ENCODE measurements at regions not wholly inside any gene's neighbourhood (a gene's known extent, or its start where the extent isn't known, plus 50 kb on each side); places are given as distances from the start of the nearest gene placed in this dataset.

DNA sequence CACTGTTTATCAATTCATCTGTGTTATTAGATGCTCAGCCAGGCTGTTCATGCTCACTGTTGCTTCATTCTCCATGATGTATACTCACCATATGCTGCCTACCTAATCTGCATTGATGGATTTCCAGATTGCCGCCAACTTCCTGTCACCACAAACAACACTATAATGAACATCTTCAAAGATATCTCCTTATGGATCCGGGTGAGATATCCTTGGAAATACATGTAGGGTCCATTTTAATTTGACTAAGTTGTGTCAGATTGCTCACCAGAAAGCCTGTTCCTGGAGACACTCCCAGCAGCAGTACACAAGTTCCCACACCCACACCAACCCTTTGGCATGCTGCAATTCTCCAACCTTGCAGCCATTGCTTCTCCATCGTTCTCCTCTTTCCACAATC lies 547.5 kb upstream of the TNP1 start:
- POLR2A ChIA-PET: no interaction called here

DNA sequence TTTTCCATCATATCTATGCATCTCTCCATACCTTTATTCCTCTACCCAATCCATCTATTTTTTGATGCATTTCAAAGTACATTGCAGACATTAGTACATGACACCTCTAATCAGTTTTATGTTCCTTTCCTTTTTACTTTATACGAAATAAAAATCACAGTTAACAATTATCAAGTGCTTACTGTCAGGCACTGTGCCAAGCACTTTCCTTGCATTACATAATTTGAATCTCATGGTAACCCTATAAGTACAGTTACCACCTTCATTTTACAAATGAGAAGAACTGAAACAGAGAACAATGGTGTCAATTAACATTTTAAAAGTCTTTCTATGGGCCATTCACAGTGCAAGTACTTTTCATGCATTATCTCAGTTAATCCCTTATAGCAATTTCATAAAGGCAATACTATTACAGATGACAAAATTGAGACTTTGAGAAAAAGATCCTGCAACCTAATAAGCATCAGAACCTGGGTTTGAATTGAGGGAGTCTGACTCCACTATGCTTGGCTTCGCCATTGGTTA lies 544.4 kb upstream of the TNP1 start:
- CTCF ChIA-PET: no interaction called here
- no peak for DNase-seq (ENCODE audit: extremely low spot score)
- POLR2A ChIA-PET: no interaction called here
- TF ChIP-seq TARDBP (IDR thresholded peaks at IDR 0.05): no peak
- no peak for TF ChIP-seq SP1 (IDR thresholded peaks at IDR 0.05)
- no peak for TF ChIP-seq HDGF (IDR thresholded peaks at IDR 0.05; ENCODE audit: borderline replicate concordance)
- no peak for TF ChIP-seq CTBP1 (IDR thresholded peaks at IDR 0.05; ENCODE audit: borderline replicate concordance)
- TF ChIP-seq FOXA1 (IDR thresholded peaks at IDR 0.05): no peak
- no peak for TF ChIP-seq LEF1 (IDR thresholded peaks at IDR 0.05; ENCODE audit: borderline replicate concordance)
- TF ChIP-seq NFRKB (IDR thresholded peaks at IDR 0.05): no peak
- TF ChIP-seq ZNF384 (IDR thresholded peaks at IDR 0.05): no peak

More for the DNA sequence above, 547.5 kb upstream of the TNP1 start:
- no peak for TF ChIP-seq FOXK2 (IDR thresholded peaks at IDR 0.05)
- TF ChIP-seq L3MBTL2 (conservative IDR thresholded peaks at IDR 0.05): no peak
- TF ChIP-seq, protein P1, sequence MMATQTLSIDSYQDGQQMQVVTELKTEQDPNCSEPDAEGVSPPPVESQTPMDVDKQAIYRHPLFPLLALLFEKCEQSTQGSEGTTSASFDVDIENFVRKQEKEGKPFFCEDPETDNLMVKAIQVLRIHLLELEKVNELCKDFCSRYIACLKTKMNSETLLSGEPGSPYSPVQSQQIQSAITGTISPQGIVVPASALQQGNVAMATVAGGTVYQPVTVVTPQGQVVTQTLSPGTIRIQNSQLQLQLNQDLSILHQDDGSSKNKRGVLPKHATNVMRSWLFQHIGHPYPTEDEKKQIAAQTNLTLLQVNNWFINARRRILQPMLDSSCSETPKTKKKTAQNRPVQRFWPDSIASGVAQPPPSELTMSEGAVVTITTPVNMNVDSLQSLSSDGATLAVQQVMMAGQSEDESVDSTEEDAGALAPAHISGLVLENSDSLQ (IDR thresholded peaks at IDR 0.05): no peak
- DNase-seq (ENCODE audit: extremely low spot score): no peak
- CTCF ChIA-PET: no interaction called here

DNA sequence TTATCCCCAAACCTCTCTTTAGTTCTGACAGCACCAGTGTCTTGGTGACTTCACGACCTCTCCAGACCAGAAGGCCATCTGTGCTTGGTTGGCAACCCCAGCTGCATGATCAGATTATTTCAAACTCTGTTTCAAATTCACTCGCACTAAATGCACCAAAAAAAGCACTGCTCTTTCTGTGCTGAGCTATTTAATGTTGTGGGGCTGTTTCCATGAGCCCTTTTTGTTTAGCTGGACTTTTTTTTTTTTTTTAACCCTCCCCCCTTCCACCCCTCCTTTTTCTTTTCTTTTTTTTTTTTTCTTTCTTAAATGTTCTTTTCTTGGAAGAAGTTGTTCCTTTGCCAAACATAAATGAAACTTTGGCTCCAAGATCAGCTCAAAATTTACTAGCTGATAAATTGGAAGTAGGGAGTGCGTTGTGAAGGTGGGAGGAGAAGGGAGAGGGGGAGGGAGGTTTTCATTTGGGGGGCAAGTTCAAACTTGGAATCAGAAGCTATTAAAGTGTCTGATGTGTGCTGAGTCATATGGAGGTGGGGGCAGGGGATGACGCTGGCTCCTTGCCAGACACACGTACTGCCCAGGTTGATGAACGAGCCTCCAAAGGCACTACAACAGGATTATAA lies 543.0 kb upstream of the TNP1 start:
- CTCF ChIA-PET: interaction anchor here (0.6 to 1.1 kb wide), 2 partner anchors 229 to 236 kb away, joined by 3 to 8 read pairs; no protein-coding TSS in a partner anchor
- POLR2A ChIA-PET: no interaction called here
- DNase-seq (ENCODE audit: extremely low spot score): peak; percentile 15

DNA sequence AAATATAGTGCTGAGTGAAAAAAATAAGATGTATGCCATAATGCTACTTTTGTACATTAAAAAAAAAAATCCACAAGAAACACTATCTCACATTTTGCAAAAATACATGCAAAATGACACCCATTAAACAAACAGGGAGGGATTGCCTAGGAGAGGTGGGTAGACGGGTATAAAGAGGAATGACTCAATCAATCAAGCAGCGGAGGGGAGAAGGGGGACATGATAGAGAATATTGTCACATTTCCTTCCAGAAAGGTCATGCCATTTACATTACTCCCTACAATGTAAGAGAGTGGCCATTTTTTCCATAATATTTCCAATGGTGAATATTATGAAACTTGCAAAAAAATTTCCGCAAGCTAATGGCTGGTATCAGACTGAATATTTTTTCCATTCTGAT lies 542.3 kb upstream of the TNP1 start:
- DNase-seq (ENCODE audit: extremely low spot score): no peak
- ChIA-PET CTCF (no interaction called here), POLR2A (no interaction called here)
- TF ChIP-seq FOXA1 (IDR thresholded peaks at IDR 0.05) (no peak), NFRKB (IDR thresholded peaks at IDR 0.05) (no peak), ZNF384 (IDR thresholded peaks at IDR 0.05) (no peak), ELF4 (IDR thresholded peaks at IDR 0.05) (no peak), ARNT (IDR thresholded peaks at IDR 0.05) (no peak)
- TF ChIP-seq, protein P1 (IDR thresholded peaks at IDR 0.05): no peak

More for the DNA sequence above, 543.0 kb upstream of the TNP1 start:
- TF ChIP-seq ZNF384 (IDR thresholded peaks at IDR 0.05): 0 out of 2 replicates have a peak, but pooled peaks have one; percentile 10
- no peak for TF ChIP-seq SP1 (IDR thresholded peaks at IDR 0.05)
- no peak for TF ChIP-seq ARNT (IDR thresholded peaks at IDR 0.05)
- TF ChIP-seq TARDBP (IDR thresholded peaks at IDR 0.05): no peak

DNA sequence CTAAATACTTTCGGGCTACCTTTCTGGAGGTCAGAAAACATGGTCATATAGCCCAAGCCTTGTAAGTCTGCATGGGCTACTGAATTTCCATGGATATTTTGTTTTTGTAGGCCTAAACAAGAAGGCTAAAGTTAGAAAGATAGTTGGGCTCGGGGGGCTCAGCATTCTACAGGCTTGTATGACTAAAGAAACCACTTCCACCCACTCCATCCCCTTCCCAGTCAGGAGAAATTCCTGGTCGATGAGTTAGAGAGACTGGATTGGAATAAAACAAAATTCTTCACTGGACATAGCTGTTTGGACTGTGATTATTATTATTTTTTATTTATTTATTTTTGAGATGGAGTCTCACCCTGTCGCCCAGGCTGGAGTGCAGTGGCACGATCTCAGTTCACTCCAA lies 539.4 kb upstream of the TNP1 start:
- DNase-seq (ENCODE audit: extremely low spot score): no peak
- ChIA-PET POLR2A (no interaction called here), CTCF (no interaction called here)
- no peak for TF ChIP-seq LEF1 (IDR thresholded peaks at IDR 0.05; ENCODE audit: borderline replicate concordance)
- TF ChIP-seq CTBP1 (IDR thresholded peaks at IDR 0.05; ENCODE audit: borderline replicate concordance): no peak
- no peak for TF ChIP-seq ELF4 (IDR thresholded peaks at IDR 0.05)
- no peak for TF ChIP-seq HDGF (IDR thresholded peaks at IDR 0.05; ENCODE audit: borderline replicate concordance)
- no peak for TF ChIP-seq FOXK2 (IDR thresholded peaks at IDR 0.05)
- TF ChIP-seq SUZ12 (IDR thresholded peaks at IDR 0.05): no peak
- TF ChIP-seq NFRKB (IDR thresholded peaks at IDR 0.05): no peak
- no peak for TF ChIP-seq L3MBTL2 (conservative IDR thresholded peaks at IDR 0.05)
- TF ChIP-seq SP1 (IDR thresholded peaks at IDR 0.05): no peak
- no peak for TF ChIP-seq TARDBP (IDR thresholded peaks at IDR 0.05)

DNA sequence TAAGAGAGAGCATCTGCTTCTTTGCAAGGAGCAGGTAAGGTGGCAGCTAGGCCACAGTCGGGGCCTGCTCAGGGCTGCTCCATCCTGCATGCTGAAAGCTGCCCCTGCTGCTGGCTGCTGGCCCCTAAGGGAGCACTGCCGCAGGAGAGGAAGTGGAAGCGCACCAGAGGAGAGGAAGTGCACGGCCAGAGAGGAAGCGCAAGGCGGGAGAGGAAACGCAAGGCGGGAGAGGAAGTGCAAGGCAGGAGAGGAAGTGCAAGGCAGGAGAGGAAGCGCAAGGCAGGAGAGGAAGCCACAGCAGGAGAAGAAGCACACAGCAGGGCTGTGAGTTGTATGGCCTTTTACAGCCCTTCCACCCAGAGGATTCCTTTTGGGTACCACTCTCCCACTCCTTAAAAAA lies 539.0 kb upstream of the TNP1 start:
- DNase-seq (ENCODE audit: extremely low spot score): no peak
- POLR2A ChIA-PET: no interaction called here
- CTCF ChIA-PET: no interaction called here
- TF ChIP-seq SUZ12 (IDR thresholded peaks at IDR 0.05) (no peak), ZNF384 (IDR thresholded peaks at IDR 0.05) (no peak), HDGF (IDR thresholded peaks at IDR 0.05; ENCODE audit: borderline replicate concordance) (no peak), TARDBP (IDR thresholded peaks at IDR 0.05) (no peak), ELF4 (IDR thresholded peaks at IDR 0.05) (no peak), L3MBTL2 (conservative IDR thresholded peaks at IDR 0.05) (no peak), CTBP1 (IDR thresholded peaks at IDR 0.05; ENCODE audit: borderline replicate concordance) (no peak), ARNT (IDR thresholded peaks at IDR 0.05) (no peak), FOXK2 (IDR thresholded peaks at IDR 0.05) (no peak), SP1 (IDR thresholded peaks at IDR 0.05) (no peak), LEF1 (IDR thresholded peaks at IDR 0.05; ENCODE audit: borderline replicate concordance) (no peak), NFRKB (IDR thresholded peaks at IDR 0.05) (no peak), FOXM1 (IDR thresholded peaks at IDR 0.05; ENCODE audit: borderline replicate concordance) (no peak), FOXA1 (IDR thresholded peaks at IDR 0.05) (no peak), BHLHE40 (IDR thresholded peaks at IDR 0.05; ENCODE audit: borderline replicate concordance) (no peak)
- TF ChIP-seq, protein P1 (IDR thresholded peaks at IDR 0.05): no peak

DNA sequence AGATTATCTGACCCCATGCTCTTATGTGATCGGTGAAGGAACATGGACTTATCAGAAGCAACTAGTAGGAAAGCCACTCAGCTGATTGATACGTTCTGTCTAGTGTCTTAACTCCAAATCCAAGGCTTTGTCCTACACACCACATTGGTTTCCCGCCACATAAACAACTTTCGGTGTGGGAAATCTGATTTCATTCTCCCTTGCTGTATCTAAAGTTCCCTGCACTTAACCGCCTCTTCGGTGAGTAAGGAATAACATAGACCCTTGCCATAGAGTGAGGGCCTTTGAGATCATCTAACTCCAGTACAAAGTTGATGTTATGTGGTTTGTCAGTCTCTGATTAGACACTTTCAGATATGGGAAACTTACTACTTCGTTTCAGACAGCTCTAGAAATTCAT lies 538.2 kb upstream of the TNP1 start:
- no peak for DNase-seq (ENCODE audit: extremely low spot score)
- ChIA-PET CTCF (no interaction called here), POLR2A (no interaction called here)
- TF ChIP-seq LEF1 (IDR thresholded peaks at IDR 0.05; ENCODE audit: borderline replicate concordance) (no peak), HDGF (IDR thresholded peaks at IDR 0.05; ENCODE audit: borderline replicate concordance) (no peak), CTBP1 (IDR thresholded peaks at IDR 0.05; ENCODE audit: borderline replicate concordance) (no peak), FOXM1 (IDR thresholded peaks at IDR 0.05; ENCODE audit: borderline replicate concordance) (no peak), BHLHE40 (IDR thresholded peaks at IDR 0.05; ENCODE audit: borderline replicate concordance) (no peak), L3MBTL2 (conservative IDR thresholded peaks at IDR 0.05) (no peak), FOXK2 (IDR thresholded peaks at IDR 0.05) (no peak), ARNT (IDR thresholded peaks at IDR 0.05) (no peak), NFRKB (IDR thresholded peaks at IDR 0.05) (no peak), ELF4 (IDR thresholded peaks at IDR 0.05) (no peak), SP1 (IDR thresholded peaks at IDR 0.05) (no peak)
- TF ChIP-seq, protein P1 (IDR thresholded peaks at IDR 0.05): no peak

Data from HEK293T (cell line).